T-helper 2 cell treated with Interferon-gamma antibody and Interleukin-4, amounts not matched to agents 100 ng/mL and 5 ng/mL, for 36 hours (primary cell): ENCODE measurements at regions not wholly inside any gene's neighbourhood (a gene's known extent, or its start where the extent isn't known, plus 50 kb on each side); places are given as distances from the start of the nearest gene placed in this dataset.

Source experiments
- intact Hi-C: fragments of 100-400 bp; cut with micrococcal nuclease; formaldehyde crosslinking; loops from one replicate; pipeline ENCODE4 v1.15.1; 2023

- intact Hi-C loops: no loop called here
Observed at GRCh38 chr5:123790226-123790625, 278.2 kb downstream of the CSNK1G3 start.

DNA sequence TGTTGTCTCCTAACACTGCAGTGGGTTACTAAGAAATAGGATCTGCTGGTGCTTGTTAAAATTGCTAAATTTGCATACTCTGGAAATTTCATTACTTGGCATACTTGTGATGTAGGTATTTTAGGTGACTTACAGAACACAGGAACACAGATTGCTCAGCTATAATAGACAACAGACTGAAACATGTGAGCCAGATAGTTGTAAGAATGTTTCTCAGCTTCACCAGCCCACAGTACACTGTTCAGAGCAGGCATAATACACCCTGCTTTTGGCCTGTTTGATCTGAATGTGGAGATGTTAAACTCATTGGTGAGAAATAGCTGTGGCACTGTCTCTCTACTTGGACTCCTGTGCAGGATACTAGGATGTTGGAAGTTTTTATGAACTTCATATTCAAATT lies 275.7 kb downstream of the CSNK1G3 start:
- intact Hi-C loops: no loop called here

DNA sequence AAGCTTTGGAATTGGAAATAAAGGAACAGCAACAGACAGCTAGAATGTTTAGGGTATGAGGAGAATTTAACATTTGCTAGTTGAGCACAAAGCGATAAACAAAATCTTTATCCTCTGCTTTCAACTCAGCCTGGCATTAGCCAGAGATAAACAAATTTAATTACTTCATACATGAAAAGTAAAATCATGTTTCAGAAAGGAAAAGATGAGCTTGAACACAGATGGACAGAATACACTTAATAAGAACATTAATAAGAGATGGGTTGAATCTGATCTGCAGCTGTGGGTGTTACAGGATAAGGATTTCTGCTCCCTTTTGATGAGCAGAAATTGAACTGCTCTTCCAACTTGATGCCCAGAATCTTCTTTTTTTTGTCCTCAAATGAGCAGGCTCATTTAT lies 275.2 kb downstream of the CSNK1G3 start:
- intact Hi-C loops: no loop called here

DNA sequence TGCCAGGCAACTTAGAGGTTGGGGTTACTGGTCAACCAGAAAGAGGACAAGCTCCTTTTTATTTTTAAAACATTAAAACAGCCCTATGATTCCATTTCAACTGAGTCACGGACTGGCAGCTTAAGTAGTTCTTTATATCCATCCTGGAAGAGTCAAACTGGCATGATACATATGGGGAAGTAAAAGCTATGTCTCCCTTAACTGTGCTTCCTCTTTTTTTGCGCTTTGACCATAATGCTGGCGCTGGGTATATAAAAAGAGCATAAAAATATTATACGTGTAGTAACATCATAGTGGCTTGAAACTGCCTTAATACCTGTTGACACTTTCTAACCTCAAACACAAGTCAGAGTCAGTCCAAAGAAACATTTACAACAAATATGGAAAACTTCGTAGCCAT lies 274.4 kb downstream of the CSNK1G3 start:
- intact Hi-C loops: no loop called here

DNA sequence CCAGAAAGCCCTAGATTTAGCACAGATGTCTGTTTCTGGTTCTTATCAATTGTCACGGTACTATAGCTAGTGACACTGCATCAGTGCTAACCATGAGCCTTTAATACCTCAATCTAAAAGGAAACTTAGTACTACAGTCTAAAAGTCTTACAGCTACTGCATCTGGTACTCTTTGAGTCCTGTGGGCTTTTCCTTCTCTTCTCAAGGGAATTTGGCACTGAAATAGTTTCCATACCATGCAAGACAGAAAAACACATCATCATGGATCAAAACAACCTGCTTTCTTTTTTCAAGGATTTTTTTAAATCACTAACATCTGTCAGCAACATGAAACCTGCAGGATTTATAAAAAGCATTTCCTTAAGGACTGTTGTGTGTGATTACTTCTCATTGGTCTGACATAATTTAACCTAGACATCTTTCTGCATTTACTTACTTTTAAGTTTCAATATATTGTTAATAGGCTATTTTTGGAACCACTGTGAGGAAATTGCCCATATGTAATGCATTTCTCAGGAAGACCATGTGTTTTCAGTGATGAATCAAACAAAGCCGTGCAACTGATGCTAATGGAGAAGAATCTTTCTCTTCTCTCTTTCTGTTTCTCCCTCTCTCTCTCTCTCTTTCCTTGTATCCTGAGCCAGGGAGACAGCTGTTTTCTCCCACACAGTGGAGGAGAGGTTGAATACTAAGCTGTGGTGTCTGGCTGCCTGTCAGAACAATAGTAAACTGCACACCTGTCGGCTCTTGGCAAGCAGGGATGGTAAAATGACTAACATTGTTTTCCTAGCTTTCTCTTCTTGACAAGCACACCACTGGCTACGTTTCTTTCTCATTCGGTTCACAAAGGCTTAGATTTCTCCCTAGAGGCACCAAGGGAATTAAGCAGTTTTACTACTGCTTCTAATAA lies 273.4 kb downstream of the CSNK1G3 start:
- intact Hi-C loops: no loop called here

DNA sequence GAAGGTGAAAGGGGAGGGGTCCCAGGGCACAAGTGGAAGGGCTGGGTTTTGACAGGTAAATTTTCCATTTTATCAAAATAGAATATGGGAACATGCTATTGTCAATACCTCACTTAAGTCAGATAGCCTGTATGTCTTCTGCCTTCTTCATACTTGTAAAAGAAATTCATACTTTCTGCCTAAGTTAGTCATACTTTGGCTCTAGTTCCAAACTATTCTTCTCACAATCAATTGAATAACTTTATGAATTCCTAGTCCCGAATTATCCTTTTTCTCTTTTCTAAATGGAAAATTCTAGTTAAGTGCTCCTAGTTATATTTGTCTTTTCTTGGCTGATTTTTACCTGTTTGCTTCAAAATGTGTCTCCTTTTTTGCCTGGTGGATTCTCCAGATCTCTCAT lies 271.4 kb downstream of the CSNK1G3 start:
- intact Hi-C loops: no loop called here

DNA sequence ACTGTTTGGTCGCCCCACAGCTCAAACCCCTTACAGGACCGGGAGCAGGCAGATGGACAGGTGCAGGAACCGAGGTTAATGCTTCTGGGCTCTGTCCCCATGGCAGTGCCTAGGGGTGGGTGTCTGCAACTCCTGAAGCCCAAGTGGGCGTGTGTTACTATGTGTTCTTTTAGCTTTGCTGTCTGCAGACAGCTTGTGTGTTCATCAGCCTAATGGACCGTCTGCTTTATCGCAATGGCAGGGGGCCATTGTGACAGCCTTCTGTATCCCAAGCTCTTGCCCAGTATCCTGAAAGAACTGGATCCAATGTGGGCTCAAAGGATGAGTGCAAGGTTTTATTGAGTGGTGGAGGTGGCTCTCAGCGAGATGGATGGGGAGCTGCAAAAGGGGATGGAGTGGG lies 266.7 kb downstream of the CSNK1G3 start:
- intact Hi-C loops: no loop called here

GRCh38 chr5:123776761-123777160 lies 264.8 kb downstream of the CSNK1G3 start:
- intact Hi-C loops: no loop called here

- intact Hi-C loops: no loop called here
Observed at GRCh38 chr5:123771715-123772114, 259.7 kb downstream of the CSNK1G3 start.

- intact Hi-C loops: no loop called here
Observed at GRCh38 chr5:123763201-123763600, 251.2 kb downstream of the CSNK1G3 start.

- intact Hi-C loops: no loop called here
Observed at GRCh38 chr5:123756816-123757215, 244.8 kb downstream of the CSNK1G3 start.

DNA sequence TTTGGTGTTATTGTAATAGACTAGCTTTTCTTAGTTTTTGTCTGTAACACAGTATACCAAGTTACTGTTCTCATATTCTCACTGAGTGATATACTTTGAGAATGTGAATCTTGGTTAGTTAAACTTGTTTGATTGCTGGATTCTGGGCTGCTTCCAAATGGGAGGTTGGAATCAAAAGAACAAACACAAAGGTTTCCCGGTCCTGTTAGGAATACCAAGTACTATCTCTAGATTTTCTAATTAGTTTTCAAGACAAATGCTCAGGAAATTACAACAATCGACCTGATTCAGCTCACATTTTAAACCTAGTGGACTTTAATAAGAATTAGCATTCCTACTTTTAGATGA lies 244.3 kb downstream of the CSNK1G3 start:
- intact Hi-C loops: no loop called here

DNA sequence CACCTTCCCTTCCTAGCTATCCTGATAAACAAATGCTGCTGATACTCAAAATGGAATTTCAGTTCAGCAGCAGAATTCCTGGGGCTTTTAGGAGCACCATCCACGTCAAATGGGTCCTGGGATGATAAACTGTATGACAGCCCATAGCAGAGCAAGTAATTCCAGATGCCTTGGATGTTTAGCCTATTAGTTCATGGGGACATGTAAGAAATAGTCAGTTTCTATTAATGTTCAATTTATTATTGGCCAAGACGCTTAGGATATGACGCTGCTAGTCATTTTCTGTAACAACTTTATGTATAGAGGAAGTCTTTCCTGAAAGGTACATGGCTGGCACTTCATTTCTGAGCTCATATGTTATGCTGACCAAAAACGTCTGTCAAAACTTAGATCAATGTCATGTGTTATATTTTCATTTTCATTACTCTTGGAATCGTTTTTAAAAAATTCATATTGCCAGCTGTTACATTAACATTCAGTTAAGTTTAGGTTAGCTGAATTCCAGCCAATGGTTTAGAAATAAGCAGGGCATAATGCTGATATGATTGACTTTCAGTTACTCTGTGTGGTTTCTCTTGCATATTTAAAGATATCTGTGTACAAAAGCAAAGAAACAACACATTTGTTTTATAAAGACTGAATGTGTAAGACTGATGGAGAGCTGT lies 243.8 kb downstream of the CSNK1G3 start:
- intact Hi-C loops: no loop called here

DNA sequence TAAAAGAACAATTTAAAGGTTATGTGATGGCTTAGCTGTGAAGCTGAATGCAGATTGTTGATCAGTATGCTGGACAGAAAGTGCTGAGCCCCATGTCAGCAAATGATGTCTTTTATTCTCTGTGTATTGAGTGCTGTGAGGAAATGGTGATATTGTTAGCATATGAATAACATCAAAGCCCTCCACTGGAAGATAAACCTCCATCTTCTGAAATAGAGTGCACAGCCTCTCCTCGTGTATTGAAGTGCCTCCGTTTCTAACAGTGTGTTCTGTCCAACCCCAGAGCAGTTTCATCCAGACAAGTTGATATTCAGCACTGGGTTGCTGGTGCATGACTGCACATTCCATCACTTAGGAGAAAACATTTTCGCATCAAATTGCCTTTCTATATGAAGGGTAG lies 242.9 kb downstream of the CSNK1G3 start:
- intact Hi-C loops: no loop called here

DNA sequence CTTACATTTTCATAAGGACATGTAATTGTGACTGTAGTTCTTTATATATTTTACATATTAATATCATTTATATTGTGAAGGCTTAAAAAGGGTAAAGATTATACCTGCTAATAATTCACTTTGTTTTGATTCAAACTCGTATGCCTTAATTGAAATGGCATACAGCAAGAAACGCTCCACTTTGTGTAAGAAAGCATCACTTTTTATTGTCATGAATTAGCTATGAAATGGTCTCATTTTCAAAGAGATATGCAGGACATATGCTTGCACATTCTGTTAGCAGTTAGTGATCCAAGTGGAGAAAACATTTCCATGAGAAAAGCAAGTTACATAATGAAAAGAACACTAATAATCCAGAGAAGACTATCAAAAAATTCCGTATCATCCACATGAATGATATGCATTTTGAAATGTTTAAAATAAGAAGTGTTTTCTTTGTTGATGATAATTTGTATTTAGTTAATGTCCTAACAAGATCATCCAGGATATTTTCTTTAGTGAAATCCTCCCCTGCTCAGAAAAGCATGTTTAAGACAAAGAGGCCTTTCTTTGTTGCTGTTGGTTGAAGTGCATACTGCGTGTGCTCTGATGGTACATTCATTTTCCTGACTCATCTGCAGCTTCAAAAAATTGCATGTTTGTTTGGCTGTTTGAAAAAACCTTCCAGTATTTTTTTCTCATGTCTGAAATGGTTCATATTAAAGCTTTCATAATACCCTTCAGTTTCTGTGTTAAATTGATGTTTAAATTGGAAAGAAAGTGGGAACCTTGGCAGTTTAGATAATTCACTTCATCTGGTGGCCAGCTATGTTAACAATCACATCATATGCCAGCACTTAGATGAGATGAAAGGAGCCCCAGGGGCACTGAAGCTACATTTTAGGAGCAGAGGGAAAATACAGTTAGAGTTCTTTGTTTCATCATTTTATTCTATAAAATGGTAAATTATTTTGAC lies 242.2 kb downstream of the CSNK1G3 start:
- intact Hi-C loops: no loop called here

- intact Hi-C loops: no loop called here
Observed at GRCh38 chr5:123753180-123753936, 241.4 kb downstream of the CSNK1G3 start.

- intact Hi-C loops: no loop called here
Observed at GRCh38 chr5:123752552-123753179, 240.7 kb downstream of the CSNK1G3 start.

DNA sequence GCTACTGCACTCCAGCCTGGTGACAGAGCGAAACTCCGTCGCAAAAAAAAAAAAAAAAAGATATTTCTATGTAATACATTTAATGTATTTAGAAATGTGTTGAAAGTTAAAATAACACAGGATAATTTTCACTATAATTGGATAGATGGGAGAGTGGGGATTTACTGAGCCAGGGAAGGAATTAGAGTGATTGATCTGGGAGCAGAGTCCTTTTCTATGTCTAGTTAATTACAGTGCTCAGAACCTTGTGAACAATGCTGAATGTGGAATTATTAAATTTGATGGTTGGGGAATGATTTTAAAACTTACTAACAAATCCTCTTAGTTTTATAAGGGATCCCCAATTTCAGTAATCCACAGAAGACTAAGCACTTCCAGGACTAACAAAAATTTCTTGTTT lies 239.7 kb downstream of the CSNK1G3 start:
- intact Hi-C loops: no loop called here

- intact Hi-C loops: no loop called here
Observed at GRCh38 chr5:123748239-123748638, 236.3 kb downstream of the CSNK1G3 start.

- intact Hi-C loops: no loop called here
Observed at GRCh38 chr5:123746683-123747360, 234.8 kb downstream of the CSNK1G3 start.
